GM12891 (cell line): ENCODE measurements at regions not wholly inside any gene's neighbourhood (a gene's known extent, or its start where the extent isn't known, plus 50 kb on each side); places are given as distances from the start of the nearest gene placed in this dataset.

Experiments
- POU2F2 ChIP-seq: IDR thresholded peaks from 2 replicates; pipeline ENCODE4 v1.6.1; 2011; ENCODE audit warnings: low read depth, mild to moderate bottlenecking, control low read depth, low read length, moderate library complexity
- SPI1 ChIP-seq: IDR thresholded peaks from 2 replicates; pipeline ENCODE4 v1.6.1; 2011; ENCODE audit warnings: low read depth, low read length, control low read depth

DNA sequence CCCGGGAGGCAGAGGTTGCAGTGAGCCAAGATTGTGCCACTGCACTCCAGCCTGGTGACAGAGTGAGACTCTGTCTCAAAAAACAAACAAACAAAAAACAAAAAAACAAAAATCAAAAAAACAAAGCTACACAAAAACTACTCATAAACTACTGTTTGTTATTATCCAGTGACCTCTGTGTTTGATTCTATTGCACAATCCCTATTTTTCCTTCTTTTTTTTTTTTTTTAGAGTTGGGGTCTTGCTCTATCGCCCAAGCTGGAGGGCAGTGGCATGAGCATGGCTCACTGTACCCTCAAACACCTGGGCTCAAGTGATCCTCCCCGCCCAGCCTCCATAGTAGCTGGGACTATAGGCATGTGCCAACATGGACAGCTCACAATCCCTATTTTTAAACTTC lies 92.7 kb downstream of the FAM217A start:
- no peak for TF ChIP-seq POU2F2
- no peak for TF ChIP-seq SPI1
